NB4 (cell line): ENCODE measurements at regions not wholly inside any gene's neighbourhood (a gene's known extent, or its start where the extent isn't known, plus 50 kb on each side); places are given as distances from the start of the nearest gene placed in this dataset.

ENCODE experiments used
- CTCF ChIP-seq: IDR thresholded peaks from one replicate; pipeline ENCODE4 v1.5.1; 2012; ENCODE audit warnings: low read depth, low read length
- MYC ChIP-seq: IDR thresholded peaks from 2 replicates; pipeline ENCODE4 v1.6.1; 2011; ENCODE audit warnings: low read depth, low read length
- POLR2A ChIP-seq: IDR thresholded peaks from 2 replicates; pipeline ENCODE4 v1.6.1; 2011; ENCODE audit warnings: mild to moderate bottlenecking; ENCODE audit not compliant: insufficient read length; ENCODE audit errors: extremely low read depth
- TF ChIP-seq, protein P1 (sequence below): IDR thresholded peaks from 2 replicates; pipeline ENCODE4 v1.6.1; 2011; ENCODE audit warnings: low read depth, low read length

DNA sequence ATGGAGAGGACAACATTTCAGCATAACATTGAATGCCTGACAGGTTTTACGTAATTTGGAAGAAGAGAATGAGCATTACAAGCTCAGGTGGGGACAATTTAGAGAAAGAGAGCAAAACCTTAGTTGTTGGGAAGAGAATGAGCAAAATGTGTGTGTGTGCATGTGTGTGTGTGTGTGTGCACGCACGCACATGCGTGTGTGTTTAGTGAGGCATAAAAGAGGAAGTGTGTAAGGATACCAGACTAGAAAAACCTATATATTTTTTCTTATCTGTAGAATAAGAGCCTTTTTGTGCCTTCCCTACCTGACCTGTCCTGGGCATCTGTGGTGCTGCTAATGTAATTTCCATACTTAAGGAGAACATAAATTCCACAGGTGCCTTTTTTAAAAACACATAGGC, 99.0 kb upstream of the PLXNA2 start:
- TF ChIP-seq CTCF = no peak
- no peak for TF ChIP-seq MYC
- TF ChIP-seq POLR2A = no peak
- TF ChIP-seq, protein P1, sequence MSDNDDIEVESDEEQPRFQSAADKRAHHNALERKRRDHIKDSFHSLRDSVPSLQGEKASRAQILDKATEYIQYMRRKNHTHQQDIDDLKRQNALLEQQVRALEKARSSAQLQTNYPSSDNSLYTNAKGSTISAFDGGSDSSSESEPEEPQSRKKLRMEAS = no peak
